ENCODE measurements at regions not wholly inside any gene's neighbourhood (a gene's known extent, or its start where the extent isn't known, plus 50 kb on each side); places are given as distances from the start of the nearest gene placed in this dataset.

DNA sequence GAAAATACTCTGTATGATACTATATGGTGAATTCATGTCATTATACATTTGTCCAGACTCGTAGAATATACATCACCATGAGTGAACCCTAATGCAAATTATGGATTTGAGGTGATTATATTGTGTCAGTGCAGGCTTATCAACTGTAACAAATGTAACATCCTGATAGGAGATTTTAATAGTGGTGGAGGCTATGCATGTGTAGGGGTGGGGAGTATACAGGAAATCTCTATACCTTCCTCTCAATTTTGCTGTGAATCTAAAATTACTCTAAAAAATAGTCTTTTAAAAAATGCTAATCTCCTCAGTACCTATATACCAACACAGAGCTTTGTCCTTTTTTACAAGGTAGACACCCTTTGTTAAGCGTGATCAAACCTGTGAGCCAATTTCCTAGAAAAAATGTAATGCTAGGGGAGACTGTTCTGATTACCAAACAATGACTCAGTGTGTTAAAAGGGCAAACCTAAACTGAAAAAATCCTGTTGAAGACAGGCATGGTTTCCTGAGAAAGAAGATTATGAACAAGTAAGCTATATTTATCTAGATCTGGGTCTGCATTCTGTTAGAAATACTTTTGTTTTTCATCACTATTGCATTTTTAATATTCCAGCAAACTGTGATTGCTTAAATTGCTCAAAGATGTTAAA is 170.9 kb downstream of the DUSP6 start:
- TF ChIP-seq, protein P1, sequence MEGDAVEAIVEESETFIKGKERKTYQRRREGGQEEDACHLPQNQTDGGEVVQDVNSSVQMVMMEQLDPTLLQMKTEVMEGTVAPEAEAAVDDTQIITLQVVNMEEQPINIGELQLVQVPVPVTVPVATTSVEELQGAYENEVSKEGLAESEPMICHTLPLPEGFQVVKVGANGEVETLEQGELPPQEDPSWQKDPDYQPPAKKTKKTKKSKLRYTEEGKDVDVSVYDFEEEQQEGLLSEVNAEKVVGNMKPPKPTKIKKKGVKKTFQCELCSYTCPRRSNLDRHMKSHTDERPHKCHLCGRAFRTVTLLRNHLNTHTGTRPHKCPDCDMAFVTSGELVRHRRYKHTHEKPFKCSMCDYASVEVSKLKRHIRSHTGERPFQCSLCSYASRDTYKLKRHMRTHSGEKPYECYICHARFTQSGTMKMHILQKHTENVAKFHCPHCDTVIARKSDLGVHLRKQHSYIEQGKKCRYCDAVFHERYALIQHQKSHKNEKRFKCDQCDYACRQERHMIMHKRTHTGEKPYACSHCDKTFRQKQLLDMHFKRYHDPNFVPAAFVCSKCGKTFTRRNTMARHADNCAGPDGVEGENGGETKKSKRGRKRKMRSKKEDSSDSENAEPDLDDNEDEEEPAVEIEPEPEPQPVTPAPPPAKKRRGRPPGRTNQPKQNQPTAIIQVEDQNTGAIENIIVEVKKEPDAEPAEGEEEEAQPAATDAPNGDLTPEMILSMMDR (conservative IDR thresholded peaks at IDR 0.05), result no peak
- TF ChIP-seq EZH2 (IDR thresholded peaks at IDR 0.05; ENCODE audit: low read depth), result no peak
